Left hindlimb (tissue), 1 donor: ENCODE measurements at regions not wholly inside any gene's neighbourhood (a gene's known extent, or its start where the extent isn't known, plus 50 kb on each side); places are given as distances from the start of the nearest gene placed in this dataset.
A peak's percentile ranks its signal among the peaks of the same experiment; 100 is the strongest.
"Not testable (repeated sequence)": the region's sequence is repeated elsewhere in the genome, so short reads cannot be mapped to it uniquely, and the experiment has no call there.

Experiments
- DNase-seq: peaks from one replicate; pipeline ENCODE4 v3.0.0-alpha.2; 2018

GRCh38 chr3:101913168-101913567 lies 63.9 kb downstream of the NFKBIZ start:
- no peak for DNase-seq

DNA sequence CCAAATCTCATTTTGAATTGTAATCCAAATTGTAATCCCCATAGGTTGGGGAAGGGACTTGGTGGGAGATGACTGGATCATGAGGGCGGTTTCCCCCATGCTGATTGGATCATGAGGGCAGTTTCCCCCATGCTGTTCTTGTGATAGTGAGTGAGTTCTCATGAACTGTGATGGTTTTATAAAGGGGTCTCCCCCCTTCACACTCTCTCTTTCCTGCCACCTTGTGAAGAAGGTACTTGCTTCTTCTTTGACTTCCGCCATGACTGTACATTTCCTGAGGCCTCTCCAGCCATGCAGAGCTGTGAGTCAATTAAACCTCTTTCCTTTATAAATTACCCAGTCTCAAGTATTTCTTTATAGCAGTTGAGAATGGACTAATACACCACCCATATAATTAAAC lies 68.4 kb downstream of the NFKBIZ start:
- not testable (repeated sequence) for DNase-seq

DNA sequence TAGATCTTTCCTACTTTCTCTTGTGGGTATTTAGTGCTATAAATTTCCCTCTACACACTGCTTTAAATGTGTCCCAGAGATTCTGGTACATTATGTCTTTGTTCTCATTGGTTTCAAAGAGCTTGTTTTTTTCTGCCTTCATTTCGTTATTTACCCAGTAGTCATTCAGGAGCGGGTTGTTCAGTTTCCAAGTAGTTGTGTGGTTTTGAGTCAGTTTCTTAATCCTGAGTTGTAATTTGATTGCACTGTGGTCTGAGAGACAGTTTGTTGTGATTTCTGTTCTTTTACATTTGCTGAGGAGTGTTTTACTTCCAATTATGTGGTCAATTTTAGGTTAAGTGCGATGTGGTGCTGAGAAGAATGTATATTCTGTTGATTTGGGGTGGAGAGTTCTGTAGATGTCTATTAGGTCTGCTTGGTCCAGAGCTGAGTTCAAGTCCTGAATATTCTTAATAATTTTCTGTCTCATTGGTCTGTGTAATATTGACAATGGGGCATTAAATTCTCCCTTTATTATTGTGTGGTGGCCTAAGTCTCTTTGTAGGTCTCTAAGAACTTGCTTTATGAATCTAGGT lies 72.9 kb downstream of the NFKBIZ start:
- DNase-seq: not testable (repeated sequence)

- DNase-seq: not testable (repeated sequence)
Observed at GRCh38 chr3:101924621-101925020, 75.3 kb downstream of the NFKBIZ start.

DNA sequence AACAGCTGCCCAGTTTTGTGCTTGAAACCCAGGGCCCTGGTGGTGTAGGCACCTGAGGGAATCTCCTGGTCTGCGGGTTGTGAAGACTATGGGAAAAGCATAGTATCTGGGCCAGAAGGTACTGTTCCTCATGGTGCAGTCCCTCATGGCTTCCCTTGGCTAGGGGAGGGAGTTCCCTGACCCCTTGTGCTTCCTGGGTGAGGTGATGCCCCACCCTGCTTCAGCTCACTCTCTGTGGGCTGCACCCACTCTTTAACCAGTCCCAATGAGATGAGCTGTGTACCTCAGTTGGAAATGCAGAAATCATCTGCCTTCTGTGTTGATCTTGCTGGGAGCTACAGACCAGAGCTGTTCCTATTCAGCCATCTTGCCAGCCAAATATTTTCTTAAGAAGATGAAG lies 75.8 kb downstream of the NFKBIZ start:
- DNase-seq: not testable (repeated sequence)

GRCh38 chr3:101925564-101925963 lies 76.2 kb downstream of the NFKBIZ start:
- DNase-seq: no peak

DNA sequence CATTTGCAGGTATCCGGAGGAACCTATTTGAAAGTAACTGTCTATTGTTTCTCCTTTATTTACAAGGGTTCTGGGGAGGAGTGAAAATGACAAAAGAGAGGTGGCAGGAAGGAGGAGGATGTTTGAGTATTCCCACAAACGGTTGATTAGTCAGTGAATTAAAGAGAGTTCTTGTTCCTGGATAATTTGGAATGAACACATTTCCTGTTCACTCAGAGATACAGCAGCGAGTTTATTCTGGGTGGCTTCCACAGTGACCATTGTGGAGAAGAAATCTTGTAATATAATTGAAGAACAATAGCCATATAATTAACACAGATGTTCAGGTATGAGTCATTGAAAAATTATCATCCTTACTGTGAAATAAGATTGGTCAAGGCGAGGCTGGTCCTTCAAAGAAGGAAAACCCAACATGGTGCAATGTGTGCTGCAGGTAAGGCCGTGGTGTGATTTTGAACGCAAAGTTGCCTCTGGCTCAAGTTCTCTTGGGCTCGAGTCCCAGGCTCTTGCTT lies 77.3 kb downstream of the NFKBIZ start:
- DNase-seq: no peak

DNA sequence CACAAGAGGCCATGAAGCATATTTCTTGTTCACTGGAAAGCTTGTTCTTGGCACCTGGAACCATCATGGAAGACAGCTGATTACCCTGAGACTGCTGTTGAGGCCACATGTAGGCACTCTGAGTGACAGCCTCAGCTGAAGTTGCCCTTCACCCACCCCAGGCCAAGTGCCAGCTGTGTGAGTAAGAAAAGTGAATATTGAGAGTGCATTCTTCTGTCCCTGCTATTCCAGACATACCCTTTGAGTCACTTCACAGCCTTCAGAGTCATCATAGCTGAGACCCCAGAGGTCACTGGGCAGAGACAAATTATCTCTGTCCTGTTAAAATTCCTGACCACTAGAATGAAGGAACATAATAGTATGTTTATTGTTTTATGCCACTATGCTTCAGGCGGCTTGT lies 79.6 kb downstream of the NFKBIZ start:
- peak; percentile 36 for DNase-seq

DNA sequence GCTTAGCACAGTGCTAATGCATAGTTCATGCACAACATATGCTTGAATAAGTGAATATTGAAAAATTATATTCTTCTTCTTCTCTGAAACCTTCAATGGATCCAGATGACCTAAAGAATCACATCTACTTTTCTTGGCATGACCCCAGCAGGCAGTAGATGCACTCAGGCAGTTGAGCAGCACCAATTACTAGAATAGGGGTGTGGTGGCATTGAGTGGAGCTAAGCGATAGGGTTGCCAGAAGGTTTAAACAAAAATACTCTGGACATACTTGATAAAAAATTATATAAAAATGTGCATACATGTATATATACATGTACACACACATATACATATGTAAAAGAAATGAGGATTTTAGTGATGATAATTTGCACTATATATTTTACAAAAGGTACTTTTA lies 81.8 kb downstream of the NFKBIZ start:
- DNase-seq: no peak

DNA sequence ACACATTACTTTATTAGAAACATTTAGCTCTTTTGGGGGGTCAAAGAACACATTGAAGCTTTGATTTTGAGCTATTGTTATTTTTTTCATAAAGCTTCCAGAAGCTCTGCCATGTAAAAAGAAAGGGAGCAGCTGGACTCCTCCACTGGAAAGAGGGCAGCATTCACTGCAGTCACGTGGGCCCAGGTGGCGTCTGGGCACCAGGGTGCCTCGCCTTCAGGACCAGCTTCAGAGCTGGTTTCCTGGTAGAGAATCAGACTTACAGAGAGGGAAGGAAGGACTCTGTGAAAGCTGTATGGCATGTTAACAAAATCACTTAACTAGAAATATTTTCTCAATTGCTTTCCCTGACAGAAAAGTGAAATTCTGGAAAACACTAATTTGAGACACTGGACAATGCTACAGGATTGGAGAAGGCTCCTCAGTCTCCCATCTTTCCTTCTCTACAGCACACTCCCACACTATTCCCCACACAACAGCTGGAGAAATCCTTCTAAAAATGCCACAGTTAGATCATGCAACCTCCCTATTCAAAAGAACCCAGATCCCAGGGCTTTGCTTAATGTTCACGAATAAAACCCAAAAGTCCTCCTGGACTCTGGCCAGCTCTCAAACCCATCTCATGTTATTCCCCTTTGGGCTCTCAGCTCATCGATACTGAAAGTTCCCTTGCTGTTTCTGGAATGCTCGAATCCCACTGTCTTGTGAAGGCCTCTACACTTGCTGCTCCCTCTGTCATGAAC lies 83.2 kb downstream of the NFKBIZ start:
- no peak for DNase-seq

- no peak for DNase-seq
Observed at GRCh38 chr3:101936419-101937356, 87.4 kb downstream of the NFKBIZ start.

DNA sequence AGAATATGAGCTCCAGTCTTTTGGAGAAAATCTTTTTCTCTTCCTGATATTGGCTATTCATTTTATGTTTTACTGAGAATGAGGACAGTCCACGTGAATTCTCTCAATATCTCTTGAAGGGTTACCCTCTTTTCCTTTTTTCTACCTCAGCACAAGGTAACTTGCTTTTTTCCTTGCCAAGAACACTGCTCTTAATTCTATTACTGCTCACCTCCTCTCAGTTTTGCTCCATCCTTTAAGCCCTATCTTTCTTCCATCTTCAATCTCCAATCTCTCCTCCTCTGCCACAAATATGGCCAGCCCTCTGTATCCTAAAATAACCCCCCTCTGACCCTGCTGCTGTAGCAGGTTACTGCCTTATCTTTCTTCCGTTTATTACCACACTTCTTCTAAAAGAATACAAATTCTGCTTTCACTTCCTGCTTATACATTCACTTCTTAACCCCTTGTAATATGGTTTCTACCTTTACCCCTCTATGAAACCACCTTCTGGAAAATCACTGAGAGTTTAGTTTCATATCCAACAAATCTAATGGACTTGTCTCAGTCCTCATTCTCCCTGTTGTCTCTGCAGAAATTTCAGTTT lies 89.0 kb downstream of the NFKBIZ start:
- DNase-seq: no peak

DNA sequence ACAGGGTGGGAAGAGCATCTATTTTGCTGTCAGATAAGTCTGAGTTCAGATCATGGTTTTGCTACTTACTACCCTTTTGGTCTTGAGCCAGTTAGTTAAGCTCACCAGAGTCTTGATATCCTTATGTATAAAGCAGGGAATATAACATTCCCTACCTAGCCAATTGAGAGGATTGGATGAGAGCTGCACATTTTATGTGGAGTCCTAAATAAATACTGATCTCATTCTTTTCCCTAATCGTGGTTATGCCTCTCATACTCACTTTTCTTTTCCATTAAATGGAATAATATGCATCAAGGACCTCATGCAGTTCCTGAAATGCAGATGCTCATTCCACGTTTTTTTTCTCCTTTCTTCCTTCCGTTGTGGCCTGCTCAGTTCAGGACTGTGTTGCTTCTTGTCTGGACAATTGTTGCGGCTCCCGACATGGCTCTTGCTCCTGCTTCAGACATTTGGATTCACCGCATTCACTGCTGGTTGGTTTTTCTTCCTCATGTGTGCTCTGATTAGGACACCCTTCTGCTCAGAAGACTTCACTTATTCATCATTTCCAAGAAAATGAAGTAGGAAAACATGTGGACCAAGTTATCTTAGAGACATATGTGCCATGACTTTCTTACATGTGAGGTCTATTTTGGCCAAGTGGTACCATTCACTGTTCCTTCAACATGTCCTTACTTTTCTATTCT lies 90.2 kb downstream of the NFKBIZ start:
- DNase-seq: no peak

- peak; percentile 77 for DNase-seq
Observed at GRCh38 chr3:101940521-101941317, 91.4 kb downstream of the NFKBIZ start.

DNA sequence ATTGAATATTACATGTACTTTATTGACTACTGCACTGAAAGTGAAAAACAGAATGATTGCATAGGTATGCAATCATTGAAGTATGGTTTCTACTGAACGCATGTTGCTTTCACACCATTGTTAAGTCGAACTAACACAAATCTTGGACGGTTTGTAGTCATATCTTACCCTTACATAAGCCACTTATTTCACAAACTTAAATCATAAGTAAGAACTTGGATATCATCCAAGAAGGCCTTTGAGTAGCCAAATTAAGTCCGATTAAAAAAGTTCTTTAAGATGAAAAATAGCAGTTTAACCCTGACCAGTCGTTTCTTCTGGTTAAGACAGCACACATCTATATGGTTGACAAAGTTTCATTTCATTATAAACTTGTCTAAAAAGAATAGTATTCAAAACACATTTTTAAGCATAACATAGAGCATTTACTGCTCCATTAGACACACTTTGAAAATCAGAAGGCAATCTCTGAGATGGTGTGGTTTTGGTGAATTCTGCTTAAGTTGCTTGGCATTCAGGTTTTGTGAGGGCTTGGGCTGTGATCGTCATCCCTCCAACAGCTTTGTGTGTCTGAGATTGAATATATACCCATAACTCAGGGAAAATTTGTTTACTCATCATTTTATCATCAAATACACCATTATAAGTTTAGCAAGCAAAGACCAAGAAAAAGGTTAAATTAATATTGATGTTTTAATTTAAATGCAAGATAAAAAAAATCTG lies 92.2 kb downstream of the NFKBIZ start:
- no peak for DNase-seq

- no peak for DNase-seq
Observed at GRCh38 chr3:101942356-101942755, 93.0 kb downstream of the NFKBIZ start.

DNA sequence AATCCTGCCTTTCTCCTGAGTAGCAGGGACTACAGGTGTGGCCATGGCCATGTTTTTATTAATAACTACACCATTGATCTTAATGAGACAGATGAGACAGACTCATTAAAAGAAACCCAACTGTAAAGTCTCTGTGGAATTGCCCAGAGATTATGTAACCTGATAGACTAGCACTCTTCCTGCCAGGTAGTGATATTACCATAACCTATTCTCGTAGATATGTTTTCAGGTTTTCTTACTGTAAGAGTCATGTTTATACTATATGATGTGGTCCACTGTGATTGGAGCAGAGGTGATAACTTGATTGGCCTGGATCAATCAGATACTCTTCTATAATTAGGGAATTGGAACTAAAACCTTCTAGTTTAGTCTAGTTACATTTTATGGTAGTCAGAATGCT lies 93.7 kb downstream of the NFKBIZ start:
- DNase-seq: no peak

- no peak for DNase-seq
Observed at GRCh38 chr3:101944308-101944707, 95.0 kb downstream of the NFKBIZ start.

DNA sequence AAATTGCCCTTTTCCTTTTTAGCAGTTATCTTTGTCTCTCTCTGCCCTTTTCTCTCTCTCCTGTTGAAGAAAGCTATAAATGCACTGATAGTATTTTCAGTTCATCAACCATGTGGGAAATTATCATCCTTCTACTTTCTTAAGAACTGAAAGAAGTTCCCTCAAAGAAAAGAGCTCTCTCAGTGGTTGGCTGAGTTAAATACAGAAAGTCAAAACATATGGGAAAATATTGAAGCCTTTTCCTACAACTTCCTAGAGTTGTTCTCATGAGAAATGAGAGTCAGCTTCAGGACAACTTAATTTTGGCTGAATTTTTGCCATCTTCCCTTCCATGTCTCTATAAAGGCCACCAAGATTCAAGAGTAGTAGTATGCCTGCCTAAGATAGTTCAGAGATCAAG lies 96.7 kb downstream of the NFKBIZ start:
- no peak for DNase-seq

DNA sequence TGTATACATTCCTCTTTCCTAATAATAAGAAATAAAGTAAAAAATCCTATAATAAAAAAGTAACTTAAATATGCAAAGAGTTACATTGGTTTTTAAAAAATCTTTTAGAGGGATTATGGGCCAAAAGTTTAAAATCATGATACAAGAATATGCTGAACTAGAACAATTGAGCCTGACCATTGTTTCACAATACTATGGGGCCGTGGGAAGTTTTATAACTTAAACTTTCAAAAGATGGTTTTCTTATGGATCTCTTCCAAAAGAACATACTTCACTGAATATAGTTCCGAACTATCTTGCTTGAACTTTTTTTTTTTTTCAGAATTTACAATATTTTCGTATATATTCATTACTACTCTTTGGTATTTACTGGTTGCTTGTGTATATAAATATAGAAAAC lies 97.6 kb downstream of the NFKBIZ start:
- no peak for DNase-seq

DNA sequence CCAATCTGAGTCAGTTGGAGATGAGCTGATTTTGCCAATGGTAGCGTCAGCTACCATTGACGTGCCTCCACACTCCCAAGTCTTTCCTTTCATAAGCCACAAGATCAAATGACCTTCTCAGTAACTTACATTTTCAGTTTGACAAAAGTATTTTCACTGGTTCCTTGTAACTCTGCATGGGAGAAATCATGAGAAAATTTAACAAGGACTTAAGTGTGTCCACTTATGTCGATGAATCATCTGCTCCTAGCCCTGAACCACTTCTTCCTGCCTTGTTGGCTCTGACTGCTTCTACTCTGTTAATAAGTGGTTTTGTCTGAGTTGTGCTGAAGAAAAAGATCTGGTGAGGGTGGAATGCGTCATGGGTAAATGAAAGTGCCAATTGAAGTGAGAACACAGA lies 101.2 kb downstream of the NFKBIZ start:
- DNase-seq: no peak
